ENCODE measurements at regions not wholly inside any gene's neighbourhood (a gene's known extent, or its start where the extent isn't known, plus 50 kb on each side); places are given as distances from the start of the nearest gene placed in this dataset.

GRCh38 chr3:166455744-166456143 lies 618.5 kb upstream of the BCHE start:
- no peak overlapping the region for H3K4me3 ChIP-seq (ENCODE audit: low read depth, low read length)
- in situ Hi-C loops (cut with HindIII; ENCODE audit: low sequenced_read_pairs) = no loop called here
- no peak for DNase-seq (ENCODE audit: low read depth)
- TF ChIP-seq, protein P1, sequence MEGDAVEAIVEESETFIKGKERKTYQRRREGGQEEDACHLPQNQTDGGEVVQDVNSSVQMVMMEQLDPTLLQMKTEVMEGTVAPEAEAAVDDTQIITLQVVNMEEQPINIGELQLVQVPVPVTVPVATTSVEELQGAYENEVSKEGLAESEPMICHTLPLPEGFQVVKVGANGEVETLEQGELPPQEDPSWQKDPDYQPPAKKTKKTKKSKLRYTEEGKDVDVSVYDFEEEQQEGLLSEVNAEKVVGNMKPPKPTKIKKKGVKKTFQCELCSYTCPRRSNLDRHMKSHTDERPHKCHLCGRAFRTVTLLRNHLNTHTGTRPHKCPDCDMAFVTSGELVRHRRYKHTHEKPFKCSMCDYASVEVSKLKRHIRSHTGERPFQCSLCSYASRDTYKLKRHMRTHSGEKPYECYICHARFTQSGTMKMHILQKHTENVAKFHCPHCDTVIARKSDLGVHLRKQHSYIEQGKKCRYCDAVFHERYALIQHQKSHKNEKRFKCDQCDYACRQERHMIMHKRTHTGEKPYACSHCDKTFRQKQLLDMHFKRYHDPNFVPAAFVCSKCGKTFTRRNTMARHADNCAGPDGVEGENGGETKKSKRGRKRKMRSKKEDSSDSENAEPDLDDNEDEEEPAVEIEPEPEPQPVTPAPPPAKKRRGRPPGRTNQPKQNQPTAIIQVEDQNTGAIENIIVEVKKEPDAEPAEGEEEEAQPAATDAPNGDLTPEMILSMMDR (IDR thresholded peaks at IDR 0.05; ENCODE audit: low read depth, low read length, missing control alignments) = no peak

DNA sequence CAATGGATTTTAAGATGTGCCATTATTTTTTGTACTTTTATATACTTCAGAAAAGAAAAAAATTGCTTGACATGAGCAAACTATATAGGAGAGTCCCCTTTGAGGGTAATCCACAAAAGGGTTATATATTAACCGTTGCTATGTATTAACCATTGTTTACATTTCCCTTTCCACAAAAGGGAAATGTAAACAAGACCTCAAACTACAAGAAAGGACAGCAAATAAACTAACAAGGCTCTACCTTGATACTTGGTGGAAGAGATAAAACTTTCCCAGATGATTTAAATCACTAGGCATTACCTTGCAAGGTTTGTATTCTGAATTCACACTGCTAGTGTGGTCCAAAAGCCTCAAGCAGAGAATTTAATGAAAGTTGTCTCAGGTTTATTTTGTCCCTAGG lies 616.3 kb upstream of the BCHE start:
- DNase-seq (ENCODE audit: low read depth) = no peak
- in situ Hi-C loops (cut with HindIII; ENCODE audit: low sequenced_read_pairs) = no loop called here
- no peak overlapping the region for H3K4me3 ChIP-seq (ENCODE audit: low read depth, low read length)

DNA sequence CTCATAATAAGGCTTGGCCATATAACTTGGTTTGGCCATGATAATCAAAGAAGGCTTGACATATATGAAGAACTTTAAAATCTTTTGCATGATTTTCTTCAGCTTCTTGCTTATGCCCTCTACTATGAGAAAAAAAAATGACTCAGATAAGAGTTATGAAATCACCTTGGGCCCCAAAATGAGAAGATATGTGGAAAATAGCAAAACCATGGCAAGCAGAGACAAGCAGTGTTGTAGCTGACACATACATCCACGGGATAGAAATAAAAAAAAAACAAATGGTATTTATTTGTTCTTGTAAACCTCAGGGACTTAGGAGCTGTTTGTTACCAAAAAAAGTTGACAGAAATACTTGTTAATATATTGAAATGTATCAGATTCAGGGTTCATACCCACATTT lies 614.8 kb upstream of the BCHE start:
- no peak for DNase-seq (ENCODE audit: low read depth)
- H3K4me3 ChIP-seq (ENCODE audit: low read depth, low read length) = no peak overlapping the region
- TF ChIP-seq, protein P1 (IDR thresholded peaks at IDR 0.05; ENCODE audit: low read depth, low read length, missing control alignments) = no peak
- in situ Hi-C loops (cut with HindIII; ENCODE audit: low sequenced_read_pairs) = no loop called here

More for the DNA sequence above, 616.3 kb upstream of the BCHE start:
- TF ChIP-seq, protein P1 (IDR thresholded peaks at IDR 0.05; ENCODE audit: low read depth, low read length, missing control alignments) = no peak

DNA sequence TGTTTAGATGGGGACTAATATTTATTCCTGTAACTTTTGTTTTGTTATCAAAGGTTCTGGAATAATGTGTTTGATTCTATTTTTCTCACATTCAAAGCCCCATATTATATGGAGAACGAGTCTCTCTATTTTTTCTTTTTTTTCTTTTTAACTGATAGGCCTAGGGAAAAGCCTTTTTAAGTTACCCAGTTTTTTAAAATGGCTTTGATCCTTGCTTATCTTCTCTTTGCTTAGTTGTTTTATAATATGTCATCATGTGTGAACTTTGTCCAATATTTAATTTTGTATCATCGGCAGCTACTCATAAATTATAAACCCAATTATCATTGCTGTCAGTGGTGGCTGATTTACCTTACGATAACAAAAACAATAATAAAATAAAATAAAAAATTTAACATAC lies 610.3 kb upstream of the BCHE start:
- no peak for DNase-seq (ENCODE audit: low read depth)
- in situ Hi-C loops (cut with HindIII; ENCODE audit: low sequenced_read_pairs) = no loop called here
- TF ChIP-seq, protein P1 (IDR thresholded peaks at IDR 0.05; ENCODE audit: low read depth, low read length, missing control alignments) = no peak
- H3K4me3 ChIP-seq (ENCODE audit: low read depth, low read length) = no peak overlapping the region

- DNase-seq (ENCODE audit: low read depth) = no peak
- no peak overlapping the region for H3K4me3 ChIP-seq (ENCODE audit: low read depth, low read length)
- in situ Hi-C loops (cut with HindIII; ENCODE audit: low sequenced_read_pairs) = no loop called here
- TF ChIP-seq, protein P1 (IDR thresholded peaks at IDR 0.05; ENCODE audit: low read depth, low read length, missing control alignments) = no peak
Observed at GRCh38 chr3:166446986-166447385, 609.8 kb upstream of the BCHE start.

DNA sequence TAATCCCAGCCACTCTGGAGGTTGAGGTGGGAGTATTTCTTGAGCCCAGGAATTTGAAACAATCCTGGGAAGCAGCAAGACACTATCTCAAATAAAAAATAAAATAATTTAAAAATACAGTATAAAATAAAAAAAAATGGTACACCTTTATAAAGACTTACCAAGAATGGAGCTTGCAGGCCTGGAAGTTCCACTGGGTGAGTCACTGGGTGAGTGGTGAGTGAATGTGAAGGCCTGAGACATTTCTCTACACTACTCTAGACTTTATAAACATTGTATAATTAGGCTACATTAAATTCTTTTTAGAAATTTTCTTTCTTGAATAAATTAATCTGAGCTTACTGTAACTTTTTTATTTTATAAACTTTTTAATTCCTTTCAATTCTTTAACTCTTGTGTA lies 609.1 kb upstream of the BCHE start:
- in situ Hi-C loops (cut with HindIII; ENCODE audit: low sequenced_read_pairs) = no loop called here
- DNase-seq (ENCODE audit: low read depth) = no peak
- no peak overlapping the region for H3K4me3 ChIP-seq (ENCODE audit: low read depth, low read length)
- TF ChIP-seq, protein P1 (IDR thresholded peaks at IDR 0.05; ENCODE audit: low read depth, low read length, missing control alignments) = no peak

DNA sequence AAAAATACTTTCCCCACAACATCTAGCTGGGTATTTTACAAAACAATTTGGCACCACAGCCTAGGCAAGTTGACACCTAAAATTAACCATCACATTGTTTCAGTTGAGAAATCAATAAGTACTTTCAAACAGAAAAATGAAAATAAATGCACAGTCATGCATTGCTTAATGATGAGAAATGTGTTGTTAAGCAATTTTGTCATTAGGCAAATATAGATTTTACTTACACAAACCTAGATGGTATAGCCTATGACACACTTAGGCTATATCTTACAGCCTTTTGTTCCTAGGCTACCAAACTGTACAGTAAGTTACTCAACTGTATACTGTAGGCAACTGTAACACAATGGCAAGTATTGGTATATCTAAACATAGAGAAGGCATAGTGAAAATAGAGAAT lies 608.6 kb upstream of the BCHE start:
- TF ChIP-seq, protein P1 (IDR thresholded peaks at IDR 0.05; ENCODE audit: low read depth, low read length, missing control alignments) = no peak
- no peak for DNase-seq (ENCODE audit: low read depth)
- in situ Hi-C loops (cut with HindIII; ENCODE audit: low sequenced_read_pairs) = no loop called here
- no peak overlapping the region for H3K4me3 ChIP-seq (ENCODE audit: low read depth, low read length)
